ENCODE measurements at regions not wholly inside any gene's neighbourhood (a gene's known extent, or its start where the extent isn't known, plus 50 kb on each side); places are given as distances from the start of the nearest gene placed in this dataset.

- TF ChIP-seq EZH2 (IDR thresholded peaks at IDR 0.05; ENCODE audit: borderline replicate concordance, low read length) (no peak), CTCF (IDR thresholded peaks at IDR 0.05; ENCODE audit: low read length) (no peak)
These were observed 119.5 kb downstream of the CAVIN4 start for GRCh38 chr9:100697339-100697738.

GRCh38 chr9:100698945-100699344 is 121.1 kb downstream of the CAVIN4 start:
- Histone ChIP-seq H3K9ac (ENCODE audit: low read length) (no peak overlapping the region), H3K4me2 (ENCODE audit: low read length) (no peak overlapping the region), H3F3A (ENCODE audit: insufficient read depth, low read length) (no peaks in the 10 kb centered on the region), H3K27ac (ENCODE audit: low read depth, low read length, poor library complexity, severe bottlenecking) (no peak overlapping the region), H3K79me2 (ENCODE audit: insufficient read depth, low read length) (no peaks in the 10 kb centered on the region), H2AFZ (ENCODE audit: low read length) (no peak overlapping the region), H3K36me3 (ENCODE audit: insufficient read depth, low read length) (no peaks in the 10 kb centered on the region), H3K9me3 (ENCODE audit: low read length) (no peaks in the 10 kb centered on the region), H4K20me1 (ENCODE audit: insufficient read depth, low read length) (no peaks in the 10 kb centered on the region), H3K4me1 (ENCODE audit: insufficient read depth, low read length, severe bottlenecking) (no peaks in the 10 kb centered on the region), H3K9me2 (ENCODE audit: low read depth, low read length) (no peaks in the 10 kb centered on the region), H3K4me3 (ENCODE audit: low read depth, low read length, poor library complexity, severe bottlenecking) (no peak overlapping the region), H3K27me3 (ENCODE audit: insufficient read depth, low read length) (no peaks in the 10 kb centered on the region)
- no peak for TF ChIP-seq EZH2 (IDR thresholded peaks at IDR 0.05; ENCODE audit: borderline replicate concordance, low read length)
- TF ChIP-seq CTCF (IDR thresholded peaks at IDR 0.05; ENCODE audit: low read length) = no peak

More at GRCh38 chr9:100697339-100697738, 119.5 kb downstream of the CAVIN4 start:
- Histone ChIP-seq H3K9me3 (ENCODE audit: low read length) (no peaks in the 10 kb centered on the region), H3F3A (ENCODE audit: insufficient read depth, low read length) (no peaks in the 10 kb centered on the region), H3K27me3 (ENCODE audit: insufficient read depth, low read length) (no peaks in the 10 kb centered on the region), H3K4me2 (ENCODE audit: low read length) (no peak overlapping the region), H4K20me1 (ENCODE audit: insufficient read depth, low read length) (no peaks in the 10 kb centered on the region), H3K4me3 (ENCODE audit: low read depth, low read length, poor library complexity, severe bottlenecking) (no peak overlapping the region), H3K4me1 (ENCODE audit: insufficient read depth, low read length, severe bottlenecking) (no peaks in the 10 kb centered on the region), H3K9ac (ENCODE audit: low read length) (no peak overlapping the region), H3K79me2 (ENCODE audit: insufficient read depth, low read length) (no peaks in the 10 kb centered on the region), H3K27ac (ENCODE audit: low read depth, low read length, poor library complexity, severe bottlenecking) (no peak overlapping the region), H3K9me2 (ENCODE audit: low read depth, low read length) (no peaks in the 10 kb centered on the region), H3K36me3 (ENCODE audit: insufficient read depth, low read length) (no peaks in the 10 kb centered on the region), H2AFZ (ENCODE audit: low read length) (no peak overlapping the region)

- Histone ChIP-seq H3K27me3 (ENCODE audit: insufficient read depth, low read length) (no peaks in the 10 kb centered on the region), H3K79me2 (ENCODE audit: insufficient read depth, low read length) (no peaks in the 10 kb centered on the region), H3K9me3 (ENCODE audit: low read length) (no peaks in the 10 kb centered on the region), H4K20me1 (ENCODE audit: insufficient read depth, low read length) (no peaks in the 10 kb centered on the region), H3K36me3 (ENCODE audit: insufficient read depth, low read length) (no peaks in the 10 kb centered on the region), H3K9me2 (ENCODE audit: low read depth, low read length) (no peaks in the 10 kb centered on the region), H3K27ac (ENCODE audit: low read depth, low read length, poor library complexity, severe bottlenecking) (no peak overlapping the region), H3K4me1 (ENCODE audit: insufficient read depth, low read length, severe bottlenecking) (no peaks in the 10 kb centered on the region), H2AFZ (ENCODE audit: low read length) (no peak overlapping the region), H3K4me3 (ENCODE audit: low read depth, low read length, poor library complexity, severe bottlenecking) (no peak overlapping the region), H3K9ac (ENCODE audit: low read length) (no peak overlapping the region), H3K4me2 (ENCODE audit: low read length) (no peak overlapping the region), H3F3A (ENCODE audit: insufficient read depth, low read length) (no peaks in the 10 kb centered on the region)
- TF ChIP-seq EZH2 (IDR thresholded peaks at IDR 0.05; ENCODE audit: borderline replicate concordance, low read length) = no peak
- TF ChIP-seq CTCF (IDR thresholded peaks at IDR 0.05; ENCODE audit: low read length) = no peak
These were observed 121.8 kb downstream of the CAVIN4 start for GRCh38 chr9:100699668-100700067.
